ENCODE measurements at regions not wholly inside any gene's neighbourhood (a gene's known extent, or its start where the extent isn't known, plus 50 kb on each side); places are given as distances from the start of the nearest gene placed in this dataset.

DNA sequence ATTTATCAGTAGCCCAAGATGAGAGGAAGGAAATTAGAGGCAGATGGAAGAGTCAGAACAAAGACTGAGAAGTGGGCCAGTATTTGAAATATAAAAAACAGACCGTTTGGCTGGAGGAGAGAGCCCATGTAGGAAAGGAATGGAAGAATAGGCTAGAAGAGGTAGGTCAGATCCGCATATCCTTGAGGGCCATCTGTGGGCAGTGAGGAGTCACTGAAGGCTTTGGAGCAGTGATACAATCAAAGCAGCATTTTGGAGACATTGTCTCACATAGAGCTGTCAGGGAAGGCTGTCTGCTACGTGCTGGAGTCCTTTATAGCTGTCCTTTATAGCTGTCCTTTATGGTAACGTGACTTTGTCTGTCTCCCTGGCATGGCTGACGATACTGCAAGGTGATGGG is 92.0 kb upstream of the VEPH1 start:
- Histone ChIP-seq H2AFZ (ENCODE audit: low read length) (no peak overlapping the region), H3K4me3 (replicated peaks in 1 of 4; ENCODE audit: control extremely low read depth in 1 of 4, insufficient read depth in 1 of 4, low read depth in 3 of 4, low read length in 4 of 4) (no peak overlapping the region), H3K36me3 (ENCODE audit: control insufficient read depth, insufficient read depth, low read length) (no peaks in the 10 kb centered on the region), H4K20me1 (ENCODE audit: control insufficient read depth, extremely low read depth, insufficient read depth, low read length) (no peaks in the 10 kb centered on the region), H3K4me1 (ENCODE audit: control insufficient read depth, extremely low read depth, insufficient read depth, low read length) (no peaks in the 10 kb centered on the region), H3K9me3 (ENCODE audit: control insufficient read depth, insufficient read depth, low read depth, low read length) (no peaks in the 10 kb centered on the region), H3K9ac (ENCODE audit: insufficient read depth, low read length) (no peak overlapping the region), H3K27ac (ENCODE audit: insufficient read depth, low read length) (no peak overlapping the region), H3K4me2 (ENCODE audit: extremely low read depth, insufficient read depth, low read length) (no peak overlapping the region), H3K27me3 (ENCODE audit: control insufficient read depth, insufficient read depth, low read length) (peaks cover 5% of the 10 kb centered on the region), H3K79me2 (ENCODE audit: control insufficient read depth, insufficient read depth, low read length) (no peaks in the 10 kb centered on the region)
- TF ChIP-seq CTCF (conservative IDR thresholded peaks at IDR 0.05 in 1 of 2, IDR thresholded peaks at IDR 0.05 in 1 of 2; ENCODE audit: low read depth in 1 of 2, low read length in 2 of 2): no peak
- TF ChIP-seq EZH2 (IDR thresholded peaks at IDR 0.05; ENCODE audit: low read length, missing control alignments): no peak
- DNase-seq (ENCODE audit: low read depth in 2 of 2): no peak

DNA sequence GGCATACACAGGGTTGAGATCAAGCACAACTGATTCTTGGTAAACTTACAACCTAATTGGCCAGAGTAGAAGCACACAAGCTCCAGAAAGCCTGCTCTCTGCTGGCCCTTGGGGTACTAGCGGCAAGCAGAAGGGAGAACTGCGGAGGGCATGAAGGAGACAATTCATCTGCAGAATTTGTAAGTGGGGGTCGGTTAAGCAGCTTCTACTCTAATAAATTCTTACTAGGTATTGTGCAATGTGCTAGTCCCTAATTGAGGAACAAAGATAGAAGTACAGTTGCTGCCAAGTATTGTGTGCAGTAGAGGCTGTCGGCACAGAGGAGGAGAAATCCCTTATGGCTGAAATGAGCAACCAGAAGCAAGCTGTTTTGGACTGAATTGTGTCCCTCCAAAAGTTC is 91.2 kb upstream of the VEPH1 start:
- Histone ChIP-seq H3K4me3 (replicated peaks in 1 of 4; ENCODE audit: control extremely low read depth in 1 of 4, insufficient read depth in 1 of 4, low read depth in 3 of 4, low read length in 4 of 4) (no peak overlapping the region), H3K27me3 (ENCODE audit: control insufficient read depth, insufficient read depth, low read length) (peaks cover 5% of the 10 kb centered on the region), H3K79me2 (ENCODE audit: control insufficient read depth, insufficient read depth, low read length) (no peaks in the 10 kb centered on the region), H3K36me3 (ENCODE audit: control insufficient read depth, insufficient read depth, low read length) (no peaks in the 10 kb centered on the region), H3K9ac (ENCODE audit: insufficient read depth, low read length) (no peak overlapping the region), H2AFZ (ENCODE audit: low read length) (no peak overlapping the region), H4K20me1 (ENCODE audit: control insufficient read depth, extremely low read depth, insufficient read depth, low read length) (no peaks in the 10 kb centered on the region), H3K4me2 (ENCODE audit: extremely low read depth, insufficient read depth, low read length) (no peak overlapping the region), H3K4me1 (ENCODE audit: control insufficient read depth, extremely low read depth, insufficient read depth, low read length) (no peaks in the 10 kb centered on the region), H3K27ac (ENCODE audit: insufficient read depth, low read length) (no peak overlapping the region), H3K9me3 (ENCODE audit: control insufficient read depth, insufficient read depth, low read depth, low read length) (no peaks in the 10 kb centered on the region)
- TF ChIP-seq CTCF (conservative IDR thresholded peaks at IDR 0.05 in 1 of 2, IDR thresholded peaks at IDR 0.05 in 1 of 2; ENCODE audit: low read depth in 1 of 2, low read length in 2 of 2): peak; percentile 16 to 46
- TF ChIP-seq EZH2 (IDR thresholded peaks at IDR 0.05; ENCODE audit: low read length, missing control alignments): no peak
- peak in 1 of 2 donors; percentile 49 for DNase-seq (ENCODE audit: low read depth in 2 of 2)

- peaks cover 5% of the 10 kb centered on the region for H3K27me3 ChIP-seq (ENCODE audit: control insufficient read depth, insufficient read depth, low read length)
- H3K4me2 ChIP-seq (ENCODE audit: extremely low read depth, insufficient read depth, low read length): no peak overlapping the region
- H3K79me2 ChIP-seq (ENCODE audit: control insufficient read depth, insufficient read depth, low read length): no peaks in the 10 kb centered on the region
- H2AFZ ChIP-seq (ENCODE audit: low read length): no peak overlapping the region
- no peak for TF ChIP-seq CTCF (conservative IDR thresholded peaks at IDR 0.05 in 1 of 2, IDR thresholded peaks at IDR 0.05 in 1 of 2; ENCODE audit: low read depth in 1 of 2, low read length in 2 of 2)
- TF ChIP-seq EZH2 (IDR thresholded peaks at IDR 0.05; ENCODE audit: low read length, missing control alignments): no peak
- no peak for DNase-seq (ENCODE audit: low read depth in 2 of 2)
- H3K27ac ChIP-seq (ENCODE audit: insufficient read depth, low read length): no peak overlapping the region
- no peaks in the 10 kb centered on the region for H3K4me1 ChIP-seq (ENCODE audit: control insufficient read depth, extremely low read depth, insufficient read depth, low read length)
- H3K36me3 ChIP-seq (ENCODE audit: control insufficient read depth, insufficient read depth, low read length): no peaks in the 10 kb centered on the region
- H3K9me3 ChIP-seq (ENCODE audit: control insufficient read depth, insufficient read depth, low read depth, low read length): no peaks in the 10 kb centered on the region
- H3K4me3 ChIP-seq (replicated peaks in 1 of 4; ENCODE audit: control extremely low read depth in 1 of 4, insufficient read depth in 1 of 4, low read depth in 3 of 4, low read length in 4 of 4): no peak overlapping the region
- no peak overlapping the region for H3K9ac ChIP-seq (ENCODE audit: insufficient read depth, low read length)
- no peaks in the 10 kb centered on the region for H4K20me1 ChIP-seq (ENCODE audit: control insufficient read depth, extremely low read depth, insufficient read depth, low read length)
These were observed 89.6 kb upstream of the VEPH1 start for GRCh38 chr3:157592769-157593168.
